ENCODE measurements at regions not wholly inside any gene's neighbourhood (a gene's known extent, or its start where the extent isn't known, plus 50 kb on each side); places are given as distances from the start of the nearest gene placed in this dataset.

DNA sequence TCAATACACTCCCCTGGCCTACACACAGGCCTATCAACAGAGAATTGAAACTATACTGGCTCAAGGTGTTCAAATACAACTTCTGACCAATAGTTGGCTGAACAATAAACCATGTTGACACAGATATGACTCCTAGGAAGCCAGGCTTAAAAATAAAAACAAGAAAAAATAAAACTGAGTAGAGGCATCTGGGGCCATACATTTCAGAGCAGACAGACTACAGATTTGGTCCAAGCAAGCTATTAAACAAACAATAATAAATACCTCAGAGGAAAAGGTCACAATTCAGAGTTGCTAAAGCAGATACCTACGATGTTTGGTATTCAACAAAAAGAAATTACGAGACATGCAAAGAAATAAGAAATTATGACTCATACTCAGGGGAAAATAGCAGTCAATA is 132.8 kb upstream of the ACVR2A start (continued):
- TF ChIP-seq STAT1 (IDR thresholded peaks at IDR 0.05; ENCODE audit: unreplicated experiment) (no peak), ZNF331 (CRISPR knock-in tag; IDR thresholded peaks at IDR 0.05; ENCODE audit: low read depth) (no peak), EZH2phosphoT487 (IDR thresholded peaks at IDR 0.05; ENCODE audit: unreplicated experiment) (no peak), CTCF (conservative IDR thresholded peaks at IDR 0.05; ENCODE audit: low read depth in 2 of 2) (no peak), NANOG (IDR thresholded peaks at IDR 0.05; ENCODE audit: borderline replicate concordance) (no peak)

DNA sequence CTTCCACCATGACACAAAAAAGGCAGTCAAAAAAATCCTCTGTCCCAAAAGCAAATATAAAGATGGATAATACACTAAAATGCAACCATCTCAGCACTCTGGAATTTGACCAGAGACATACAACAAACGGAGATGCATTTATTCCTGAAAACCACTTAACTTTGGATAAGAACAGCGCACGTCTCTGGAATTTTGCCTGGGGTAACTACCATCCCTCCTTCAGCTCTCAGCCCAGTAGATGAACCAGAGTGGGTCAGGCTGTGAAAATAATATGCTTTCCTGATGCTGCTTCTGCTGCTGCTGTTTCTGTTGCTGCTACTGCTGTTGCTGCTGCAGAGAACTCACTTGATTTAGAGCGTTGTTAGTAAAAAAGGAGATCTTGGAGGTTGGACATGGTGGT is 133.8 kb upstream of the ACVR2A start:
- Mint-ChIP-seq H3K9me3 (no peaks in the 10 kb centered on the region), H3K4me1 (peaks cover 5% of the 10 kb centered on the region; the same call in 2 of the 3 replicates), H3K27ac (no peak overlapping the region; the same call in 1 of the 2 replicates), H3K27me3 (ENCODE audit: insufficient read depth, low read depth, poor library complexity) (peaks cover 2% of the 10 kb centered on the region), H3K36me3 (ENCODE audit: low read depth) (no peaks in the 10 kb centered on the region), H3K4me3 (no peak overlapping the region)
- Histone ChIP-seq H3K79me2 (replicated peaks; ENCODE audit: insufficient read depth) (no peaks in the 10 kb centered on the region), H3K4me2 (no peak overlapping the region), H3F3A (replicated peaks; ENCODE audit: low read depth) (no peaks in the 10 kb centered on the region), H3K9me2 (ENCODE audit: insufficient read depth) (peaks cover 4% of the 10 kb centered on the region; the same call in 1 of the 2 replicates), H3K36me3 (ENCODE audit: insufficient read depth) (no peaks in the 10 kb centered on the region), H3K27ac (ENCODE audit: low read depth) (no peak overlapping the region), H3K4me1 (ENCODE audit: insufficient read depth) (no peaks in the 10 kb centered on the region; the same call in 1 of the 2 replicates), H2AFZ (no peak overlapping the region), H3K4me3 (no peak overlapping the region), H3K27me3 (ENCODE audit: insufficient read depth) (no peaks in the 10 kb centered on the region), H4K20me1 (replicated peaks; ENCODE audit: insufficient read depth) (no peaks in the 10 kb centered on the region)
- DNase-seq (ENCODE audit: low spot score) (no peak), ATAC-seq (no peak)
- TF ChIP-seq, protein P1, sequence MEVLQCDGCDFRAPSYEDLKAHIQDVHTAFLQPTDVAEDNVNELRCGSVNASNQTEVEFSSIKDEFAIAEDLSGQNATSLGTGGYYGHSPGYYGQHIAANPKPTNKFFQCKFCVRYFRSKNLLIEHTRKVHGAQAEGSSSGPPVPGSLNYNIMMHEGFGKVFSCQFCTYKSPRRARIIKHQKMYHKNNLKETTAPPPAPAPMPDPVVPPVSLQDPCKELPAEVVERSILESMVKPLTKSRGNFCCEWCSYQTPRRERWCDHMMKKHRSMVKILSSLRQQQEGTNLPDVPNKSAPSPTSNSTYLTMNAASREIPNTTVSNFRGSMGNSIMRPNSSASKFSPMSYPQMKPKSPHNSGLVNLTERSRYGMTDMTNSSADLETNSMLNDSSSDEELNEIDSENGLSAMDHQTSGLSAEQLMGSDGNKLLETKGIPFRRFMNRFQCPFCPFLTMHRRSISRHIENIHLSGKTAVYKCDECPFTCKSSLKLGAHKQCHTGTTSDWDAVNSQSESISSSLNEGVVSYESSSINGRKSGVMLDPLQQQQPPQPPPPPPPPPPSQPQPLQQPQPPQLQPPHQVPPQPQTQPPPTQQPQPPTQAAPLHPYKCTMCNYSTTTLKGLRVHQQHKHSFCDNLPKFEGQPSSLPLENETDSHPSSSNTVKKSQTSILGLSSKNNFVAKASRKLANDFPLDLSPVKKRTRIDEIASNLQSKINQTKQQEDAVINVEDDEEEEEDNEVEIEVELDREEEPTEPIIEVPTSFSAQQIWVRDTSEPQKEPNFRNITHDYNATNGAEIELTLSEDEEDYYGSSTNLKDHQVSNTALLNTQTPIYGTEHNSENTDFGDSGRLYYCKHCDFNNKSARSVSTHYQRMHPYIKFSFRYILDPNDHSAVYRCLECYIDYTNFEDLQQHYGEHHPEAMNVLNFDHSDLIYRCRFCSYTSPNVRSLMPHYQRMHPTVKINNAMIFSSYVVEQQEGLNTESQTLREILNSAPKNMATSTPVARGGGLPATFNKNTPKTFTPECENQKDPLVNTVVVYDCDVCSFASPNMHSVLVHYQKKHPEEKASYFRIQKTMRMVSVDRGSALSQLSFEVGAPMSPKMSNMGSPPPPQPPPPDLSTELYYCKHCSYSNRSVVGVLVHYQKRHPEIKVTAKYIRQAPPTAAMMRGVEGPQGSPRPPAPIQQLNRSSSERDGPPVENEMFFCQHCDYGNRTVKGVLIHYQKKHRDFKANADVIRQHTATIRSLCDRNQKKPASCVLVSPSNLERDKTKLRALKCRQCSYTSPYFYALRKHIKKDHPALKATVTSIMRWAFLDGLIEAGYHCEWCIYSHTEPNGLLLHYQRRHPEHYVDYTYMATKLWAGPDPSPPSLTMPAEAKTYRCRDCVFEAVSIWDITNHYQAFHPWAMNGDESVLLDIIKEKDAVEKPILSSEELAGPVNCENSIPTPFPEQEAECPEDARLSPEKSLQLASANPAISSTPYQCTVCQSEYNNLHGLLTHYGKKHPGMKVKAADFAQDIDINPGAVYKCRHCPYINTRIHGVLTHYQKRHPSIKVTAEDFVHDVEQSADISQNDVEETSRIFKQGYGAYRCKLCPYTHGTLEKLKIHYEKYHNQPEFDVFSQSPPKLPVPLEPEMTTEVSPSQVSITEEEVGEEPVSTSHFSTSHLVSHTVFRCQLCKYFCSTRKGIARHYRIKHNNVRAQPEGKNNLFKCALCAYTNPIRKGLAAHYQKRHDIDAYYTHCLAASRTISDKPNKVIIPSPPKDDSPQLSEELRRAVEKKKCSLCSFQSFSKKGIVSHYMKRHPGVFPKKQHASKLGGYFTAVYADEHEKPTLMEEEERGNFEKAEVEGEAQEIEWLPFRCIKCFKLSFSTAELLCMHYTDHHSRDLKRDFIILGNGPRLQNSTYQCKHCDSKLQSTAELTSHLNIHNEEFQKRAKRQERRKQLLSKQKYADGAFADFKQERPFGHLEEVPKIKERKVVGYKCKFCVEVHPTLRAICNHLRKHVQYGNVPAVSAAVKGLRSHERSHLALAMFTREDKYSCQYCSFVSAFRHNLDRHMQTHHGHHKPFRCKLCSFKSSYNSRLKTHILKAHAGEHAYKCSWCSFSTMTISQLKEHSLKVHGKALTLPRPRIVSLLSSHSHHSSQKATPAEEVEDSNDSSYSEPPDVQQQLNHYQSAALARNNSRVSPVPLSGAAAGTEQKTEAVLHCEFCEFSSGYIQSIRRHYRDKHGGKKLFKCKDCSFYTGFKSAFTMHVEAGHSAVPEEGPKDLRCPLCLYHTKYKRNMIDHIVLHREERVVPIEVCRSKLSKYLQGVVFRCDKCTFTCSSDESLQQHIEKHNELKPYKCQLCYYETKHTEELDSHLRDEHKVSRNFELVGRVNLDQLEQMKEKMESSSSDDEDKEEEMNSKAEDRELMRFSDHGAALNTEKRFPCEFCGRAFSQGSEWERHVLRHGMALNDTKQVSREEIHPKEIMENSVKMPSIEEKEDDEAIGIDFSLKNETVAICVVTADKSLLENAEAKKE (CRISPR knock-in tag; IDR thresholded peaks at IDR 0.05): no peak
- TF ChIP-seq CTCF (conservative IDR thresholded peaks at IDR 0.05; ENCODE audit: low read depth in 2 of 2) (no peak), ETS1 (IDR thresholded peaks at IDR 0.05) (no peak), JUNB (IDR thresholded peaks at IDR 0.05; ENCODE audit: unreplicated experiment) (no peak), EZH2 (IDR thresholded peaks at IDR 0.05; ENCODE audit: low read depth, unreplicated experiment) (no peak), ZNF114 (CRISPR knock-in tag; IDR thresholded peaks at IDR 0.05) (no peak), EZH2phosphoT487 (IDR thresholded peaks at IDR 0.05; ENCODE audit: unreplicated experiment) (no peak), NANOG (IDR thresholded peaks at IDR 0.05; ENCODE audit: borderline replicate concordance) (no peak), ZNF331 (CRISPR knock-in tag; IDR thresholded peaks at IDR 0.05; ENCODE audit: low read depth) (no peak)

Data from GM23338 (cell line).